ENCODE measurements at regions not wholly inside any gene's neighbourhood (a gene's known extent, or its start where the extent isn't known, plus 50 kb on each side); places are given as distances from the start of the nearest gene placed in this dataset.

DNA sequence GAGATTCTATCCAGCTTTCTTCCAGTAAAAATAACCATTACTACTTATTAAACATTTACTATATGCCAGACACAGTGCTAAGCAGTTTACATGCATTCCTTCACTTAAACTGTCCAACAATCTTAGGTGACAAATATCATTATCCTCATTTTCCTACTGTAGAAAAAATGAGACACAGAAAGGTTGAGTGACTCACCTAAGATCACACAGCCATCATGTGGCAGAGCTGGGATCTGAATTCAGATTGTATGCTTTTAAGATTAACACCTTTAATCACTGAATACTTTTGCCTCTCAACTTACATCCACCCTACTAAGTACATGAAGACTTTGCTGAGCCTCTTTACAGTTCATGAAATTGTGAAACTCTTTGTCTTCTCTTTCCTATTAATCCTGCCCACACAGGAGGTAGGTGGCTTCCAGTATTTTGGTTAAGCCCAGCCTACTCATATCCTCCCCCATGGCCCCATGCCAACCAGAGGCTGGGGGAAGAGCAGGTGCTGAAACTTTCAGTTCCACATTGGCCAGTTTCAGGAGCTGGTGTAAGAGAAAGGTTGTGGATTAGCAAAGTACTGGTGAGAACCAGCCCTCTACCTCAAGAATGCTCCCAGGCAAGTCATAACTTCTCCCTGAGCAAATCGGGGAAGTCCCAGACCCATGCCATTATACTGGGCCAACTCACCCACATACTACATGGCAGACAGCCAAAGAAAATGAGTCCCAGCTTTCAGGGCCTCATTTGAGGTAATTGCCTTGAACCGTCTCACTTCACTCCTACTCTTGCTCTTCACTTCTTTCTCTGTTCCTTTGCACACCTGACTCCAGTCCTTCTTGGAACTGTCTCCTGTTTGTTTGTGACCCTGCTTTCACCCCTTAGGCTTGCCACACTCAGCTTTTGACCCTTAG lies 211.1 kb downstream of the GUCY2F start:
- Histone ChIP-seq H2AFZ (no peak overlapping the region), H3K27me3 (replicated peaks; ENCODE audit: insufficient read depth) (no peaks in the 10 kb centered on the region), H3K4me1 (ENCODE audit: insufficient read depth) (no peaks in the 10 kb centered on the region), H3K27ac (no peak overlapping the region), H3K36me3 (ENCODE audit: low read depth) (no peaks in the 10 kb centered on the region), H3F3A (ENCODE audit: insufficient read depth) (no peaks in the 10 kb centered on the region), H3K4me3 (no peak overlapping the region), H3K4me2 (ENCODE audit: unreplicated experiment) (no peak overlapping the region), H3K9me3 (ENCODE audit: low read depth) (no peaks in the 10 kb centered on the region), H3K9ac (no peak overlapping the region), H3K9me2 (ENCODE audit: insufficient read depth) (no peaks in the 10 kb centered on the region), H3K79me2 (ENCODE audit: insufficient read depth) (no peaks in the 10 kb centered on the region), H4K20me1 (ENCODE audit: insufficient read depth) (no peaks in the 10 kb centered on the region)
- 0 to 11% methylated on average over 1 to 2 of the region's 2 CpGs for WGBS, 2 experiments (ENCODE audit: low coverage in 1 of 2, low lambda C conversion rate in 2 of 2, missing lambda C conversion rate in 2 of 2)
- in situ Hi-C loops (cut with MboI), result no loop called here
- peak; percentile 12 for DNase-seq
- no peak for TF ChIP-seq EZH2 (IDR thresholded peaks at IDR 0.05; ENCODE audit: insufficient read depth, poor library complexity, severe bottlenecking)
- no peak for TF ChIP-seq EZH2phosphoT487 (IDR thresholded peaks at IDR 0.05; ENCODE audit: insufficient read depth, low read depth)

DNA sequence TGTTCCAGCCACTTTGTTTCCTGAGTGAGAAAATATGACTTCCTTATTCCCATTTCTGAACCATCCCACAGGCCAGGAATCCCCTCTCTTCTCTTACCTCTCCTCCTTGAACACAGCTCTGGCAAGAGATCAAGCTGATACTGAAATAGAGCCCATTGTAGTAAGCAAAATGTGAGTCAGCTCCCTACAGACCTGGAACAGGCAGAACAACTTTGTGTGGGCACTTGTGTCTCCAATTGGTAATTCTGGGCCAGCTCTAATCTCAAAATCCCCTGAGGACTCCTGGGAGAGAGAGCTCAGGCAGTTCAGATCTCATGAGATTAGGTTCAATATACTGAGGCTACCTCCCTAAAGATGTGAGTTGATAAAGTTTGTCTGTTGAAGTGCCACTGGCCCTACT lies 213.5 kb downstream of the GUCY2F start:
- Histone ChIP-seq H3K27me3 (replicated peaks; ENCODE audit: insufficient read depth) (no peaks in the 10 kb centered on the region), H3K27ac (no peak overlapping the region), H4K20me1 (ENCODE audit: insufficient read depth) (no peaks in the 10 kb centered on the region), H3K9me3 (ENCODE audit: low read depth) (no peaks in the 10 kb centered on the region), H3K4me1 (ENCODE audit: insufficient read depth) (no peaks in the 10 kb centered on the region), H3K4me2 (ENCODE audit: unreplicated experiment) (no peak overlapping the region), H3K4me3 (no peak overlapping the region), H3K79me2 (ENCODE audit: insufficient read depth) (no peaks in the 10 kb centered on the region), H2AFZ (no peak overlapping the region), H3F3A (ENCODE audit: insufficient read depth) (no peaks in the 10 kb centered on the region), H3K9ac (no peak overlapping the region), H3K36me3 (ENCODE audit: low read depth) (no peaks in the 10 kb centered on the region), H3K9me2 (ENCODE audit: insufficient read depth) (no peaks in the 10 kb centered on the region)
- DNase-seq, result no peak
- in situ Hi-C loops (cut with MboI), result no loop called here
- TF ChIP-seq EZH2phosphoT487 (IDR thresholded peaks at IDR 0.05; ENCODE audit: insufficient read depth, low read depth), result no peak
- no peak for TF ChIP-seq EZH2 (IDR thresholded peaks at IDR 0.05; ENCODE audit: insufficient read depth, poor library complexity, severe bottlenecking)

DNA sequence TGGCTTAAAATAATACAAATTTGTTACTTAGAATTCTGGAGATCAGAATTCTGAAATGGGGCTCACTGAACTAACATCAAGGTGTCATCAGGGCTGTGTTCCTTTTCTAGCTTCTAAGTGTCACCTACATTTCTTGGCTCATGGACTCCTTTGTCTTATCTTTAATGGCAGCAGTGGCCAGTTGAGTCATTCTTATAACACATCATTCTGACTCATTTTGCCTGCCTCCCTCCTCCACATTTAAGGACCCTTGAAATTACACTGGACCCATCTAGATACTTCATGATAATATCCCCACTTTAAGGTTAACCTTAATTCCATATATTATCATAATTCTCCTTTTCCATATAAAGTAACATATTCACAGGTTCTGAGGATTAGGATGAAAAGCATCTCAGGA lies 215.9 kb downstream of the GUCY2F start:
- H3K36me3 ChIP-seq (ENCODE audit: low read depth), result no peaks in the 10 kb centered on the region

GRCh38 chrX:109264878-109265277 lies 217.0 kb downstream of the GUCY2F start:
- no peaks in the 10 kb centered on the region for H4K20me1 ChIP-seq (ENCODE audit: insufficient read depth)
- H2AFZ ChIP-seq, result no peak overlapping the region
- in situ Hi-C loops (cut with MboI), result no loop called here
- H3K27me3 ChIP-seq (replicated peaks; ENCODE audit: insufficient read depth), result no peaks in the 10 kb centered on the region
- H3K36me3 ChIP-seq (ENCODE audit: low read depth), result no peaks in the 10 kb centered on the region
- DNase-seq, result no peak
- H3K4me1 ChIP-seq (ENCODE audit: insufficient read depth), result no peaks in the 10 kb centered on the region
- TF ChIP-seq EZH2 (IDR thresholded peaks at IDR 0.05; ENCODE audit: insufficient read depth, poor library complexity, severe bottlenecking), result no peak
- TF ChIP-seq EZH2phosphoT487 (IDR thresholded peaks at IDR 0.05; ENCODE audit: insufficient read depth, low read depth), result no peak
- no peak overlapping the region for H3K4me2 ChIP-seq (ENCODE audit: unreplicated experiment)
- H3K79me2 ChIP-seq (ENCODE audit: insufficient read depth), result no peaks in the 10 kb centered on the region
- H3K27ac ChIP-seq, result no peak overlapping the region
- H3K9me2 ChIP-seq (ENCODE audit: insufficient read depth), result no peaks in the 10 kb centered on the region
- H3K4me3 ChIP-seq, result no peak overlapping the region
- no peak overlapping the region for H3K9ac ChIP-seq
- WGBS, 2 experiments (ENCODE audit: low coverage in 1 of 2, low lambda C conversion rate in 2 of 2, missing lambda C conversion rate in 2 of 2), result 20% methylated on average over 1 of the region's 1 CpG; no CpG with 5 or more reads in 1 of the 2 experiments
- no peaks in the 10 kb centered on the region for H3F3A ChIP-seq (ENCODE audit: insufficient read depth)
- no peaks in the 10 kb centered on the region for H3K9me3 ChIP-seq (ENCODE audit: low read depth)

More for the DNA sequence above, 215.9 kb downstream of the GUCY2F start:
- H3F3A ChIP-seq (ENCODE audit: insufficient read depth), result no peaks in the 10 kb centered on the region
- H3K9me3 ChIP-seq (ENCODE audit: low read depth), result no peaks in the 10 kb centered on the region
- H4K20me1 ChIP-seq (ENCODE audit: insufficient read depth), result no peaks in the 10 kb centered on the region
- H3K4me3 ChIP-seq, result no peak overlapping the region
- no peak for DNase-seq
- no peaks in the 10 kb centered on the region for H3K79me2 ChIP-seq (ENCODE audit: insufficient read depth)
- no peak overlapping the region for H3K9ac ChIP-seq
- H3K9me2 ChIP-seq (ENCODE audit: insufficient read depth), result no peaks in the 10 kb centered on the region
- no peak overlapping the region for H2AFZ ChIP-seq
- H3K27me3 ChIP-seq (replicated peaks; ENCODE audit: insufficient read depth), result no peaks in the 10 kb centered on the region
- H3K27ac ChIP-seq, result no peak overlapping the region
- H3K4me1 ChIP-seq (ENCODE audit: insufficient read depth), result no peaks in the 10 kb centered on the region
- TF ChIP-seq EZH2phosphoT487 (IDR thresholded peaks at IDR 0.05; ENCODE audit: insufficient read depth, low read depth) (no peak), EZH2 (IDR thresholded peaks at IDR 0.05; ENCODE audit: insufficient read depth, poor library complexity, severe bottlenecking) (no peak)
- in situ Hi-C loops (cut with MboI), result no loop called here
- no peak overlapping the region for H3K4me2 ChIP-seq (ENCODE audit: unreplicated experiment)

All from GM23248 (cell line).